ENCODE measurements at regions not wholly inside any gene's neighbourhood (a gene's known extent, or its start where the extent isn't known, plus 50 kb on each side); places are given as distances from the start of the nearest gene placed in this dataset.

DNA sequence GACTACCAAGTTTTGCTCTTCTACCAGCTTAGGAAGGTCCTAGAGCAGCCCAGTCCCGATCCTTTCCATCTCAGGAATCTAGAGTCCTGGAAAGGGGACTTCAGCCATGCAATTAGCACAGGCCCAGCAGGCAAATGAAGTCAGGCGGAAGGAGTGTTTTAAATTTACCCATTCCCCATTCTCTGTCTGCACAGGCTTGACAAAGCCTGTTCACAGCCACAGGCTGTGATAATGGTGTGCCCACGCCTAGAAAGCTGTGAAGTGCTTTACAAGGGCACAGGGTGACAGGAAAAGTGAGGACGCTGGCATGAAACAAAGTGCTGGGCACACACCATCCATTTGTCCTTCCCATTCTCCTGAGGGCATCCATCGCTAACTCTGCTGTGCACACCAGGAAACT lies 79.0 kb downstream of the PITPNM2 start:
- TF ChIP-seq, protein P1, sequence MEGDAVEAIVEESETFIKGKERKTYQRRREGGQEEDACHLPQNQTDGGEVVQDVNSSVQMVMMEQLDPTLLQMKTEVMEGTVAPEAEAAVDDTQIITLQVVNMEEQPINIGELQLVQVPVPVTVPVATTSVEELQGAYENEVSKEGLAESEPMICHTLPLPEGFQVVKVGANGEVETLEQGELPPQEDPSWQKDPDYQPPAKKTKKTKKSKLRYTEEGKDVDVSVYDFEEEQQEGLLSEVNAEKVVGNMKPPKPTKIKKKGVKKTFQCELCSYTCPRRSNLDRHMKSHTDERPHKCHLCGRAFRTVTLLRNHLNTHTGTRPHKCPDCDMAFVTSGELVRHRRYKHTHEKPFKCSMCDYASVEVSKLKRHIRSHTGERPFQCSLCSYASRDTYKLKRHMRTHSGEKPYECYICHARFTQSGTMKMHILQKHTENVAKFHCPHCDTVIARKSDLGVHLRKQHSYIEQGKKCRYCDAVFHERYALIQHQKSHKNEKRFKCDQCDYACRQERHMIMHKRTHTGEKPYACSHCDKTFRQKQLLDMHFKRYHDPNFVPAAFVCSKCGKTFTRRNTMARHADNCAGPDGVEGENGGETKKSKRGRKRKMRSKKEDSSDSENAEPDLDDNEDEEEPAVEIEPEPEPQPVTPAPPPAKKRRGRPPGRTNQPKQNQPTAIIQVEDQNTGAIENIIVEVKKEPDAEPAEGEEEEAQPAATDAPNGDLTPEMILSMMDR (IDR thresholded peaks at IDR 0.05) = no peak
- no peak for TF ChIP-seq EZH2 (IDR thresholded peaks at IDR 0.05; ENCODE audit: borderline replicate concordance, insufficient read depth, low read depth, low read length, poor library complexity, severe bottlenecking)

Data from B cell (primary cell).